HG03432 (cell line): ENCODE measurements at regions not wholly inside any gene's neighbourhood (a gene's known extent, or its start where the extent isn't known, plus 50 kb on each side); places are given as distances from the start of the nearest gene placed in this dataset.

Source experiments
- ATAC-seq: cut with Tn5 transposase; IDR thresholded peaks from one replicate; pipeline ENCODE4 v1.9.1; 2021; ENCODE audit warnings: mild to moderate bottlenecking, moderate library complexity; ENCODE audit not compliant: unreplicated experiment

- no peak for ATAC-seq
These were observed 306.7 kb upstream of the ROBO2 start for GRCh38 chr3:76733073-76733759.

DNA sequence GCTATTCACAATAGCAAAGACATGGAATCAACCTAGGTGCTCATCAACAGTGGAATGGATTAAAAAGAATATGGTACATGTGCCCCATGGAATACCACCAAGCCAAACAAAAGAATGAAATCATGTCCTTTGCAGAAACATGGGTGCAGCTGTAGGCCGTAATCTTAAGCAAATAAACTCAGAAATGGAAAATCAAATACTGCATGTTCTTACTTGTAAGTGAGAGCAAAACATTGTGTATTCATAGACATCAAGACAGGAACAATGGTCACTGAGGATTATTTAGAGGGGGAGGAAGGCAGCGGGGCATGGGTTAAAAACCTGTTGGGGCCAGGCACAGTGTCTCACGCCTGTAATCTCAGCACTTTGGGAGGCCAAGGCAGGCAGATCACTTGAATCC lies 304.7 kb upstream of the ROBO2 start:
- ATAC-seq: no peak

DNA sequence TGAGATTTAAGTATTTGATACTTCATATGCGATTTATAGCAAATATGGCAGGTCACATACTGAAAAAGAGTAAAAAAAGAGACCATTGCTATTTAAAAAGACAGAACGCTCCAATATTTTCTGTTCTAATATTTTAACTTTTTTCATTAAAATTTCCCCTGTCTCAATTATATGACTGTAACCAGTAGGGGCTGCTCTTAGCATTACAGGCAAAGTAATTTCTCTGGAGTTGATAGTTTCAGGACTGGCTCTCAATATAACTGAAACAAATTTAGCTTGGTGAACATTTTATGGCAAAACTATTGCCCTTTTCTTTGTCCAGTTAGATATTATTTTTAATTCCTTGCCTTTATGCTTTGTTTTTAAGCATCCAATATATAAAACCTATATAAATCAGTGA lies 286.3 kb upstream of the ROBO2 start:
- ATAC-seq: no peak

DNA sequence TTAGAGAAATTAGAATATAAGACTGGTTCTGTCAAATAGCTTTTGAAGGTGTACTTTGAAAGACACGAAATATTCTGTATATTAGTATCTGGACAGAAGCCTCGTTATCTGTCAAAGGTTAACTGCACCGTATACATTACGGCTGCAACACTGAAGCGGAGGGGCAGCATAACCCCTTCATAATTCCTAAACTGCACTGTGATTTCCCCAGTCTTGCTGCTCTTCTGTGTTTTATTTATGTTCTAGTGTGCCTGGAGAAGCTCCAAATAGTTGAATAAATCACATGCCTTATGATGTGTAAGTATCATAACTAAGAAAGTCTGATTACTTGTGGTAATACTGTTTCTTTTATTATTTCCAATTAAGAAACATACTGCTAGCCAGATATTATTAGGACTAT lies 285.7 kb upstream of the ROBO2 start:
- no peak for ATAC-seq

GRCh38 chr3:76756577-76756976 lies 283.3 kb upstream of the ROBO2 start:
- ATAC-seq: no peak

DNA sequence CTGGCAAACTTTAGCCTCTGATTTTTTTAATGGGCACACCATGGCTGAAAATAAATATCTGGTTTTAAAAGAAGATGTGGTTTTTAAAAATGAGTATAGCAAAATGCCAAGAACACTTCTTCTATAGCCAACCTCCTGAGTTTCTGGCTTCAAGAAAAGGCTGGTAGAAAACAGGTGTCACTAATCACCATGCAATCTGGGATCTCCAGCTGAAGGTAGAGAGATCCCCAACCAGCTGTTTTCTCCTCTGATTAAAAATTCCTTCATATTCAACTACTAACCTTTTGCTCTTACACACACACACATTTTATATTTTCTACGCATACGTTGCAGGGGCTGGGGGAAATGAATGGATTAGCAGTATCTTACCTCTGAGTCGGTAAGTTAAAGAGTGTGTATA lies 279.6 kb upstream of the ROBO2 start:
- no peak for ATAC-seq

DNA sequence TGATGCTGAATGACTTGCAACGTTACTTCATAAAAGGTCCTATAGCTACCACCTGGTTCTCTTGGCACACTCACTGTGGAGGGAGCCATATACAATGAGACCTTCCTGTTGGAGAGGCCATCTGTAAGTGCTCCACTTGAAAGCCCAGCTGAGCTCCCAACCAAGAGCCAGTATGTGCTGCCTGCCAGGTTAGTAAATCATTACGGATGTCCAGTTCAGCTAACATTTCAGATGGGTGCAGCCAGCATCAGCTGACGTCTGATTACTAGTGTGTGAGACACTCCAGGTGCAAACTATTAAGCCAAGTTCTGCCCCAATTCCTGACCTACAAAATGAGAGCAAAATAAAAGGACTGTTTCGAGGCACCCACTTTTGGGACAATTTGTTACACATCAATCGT lies 274.4 kb upstream of the ROBO2 start:
- ATAC-seq: no peak

DNA sequence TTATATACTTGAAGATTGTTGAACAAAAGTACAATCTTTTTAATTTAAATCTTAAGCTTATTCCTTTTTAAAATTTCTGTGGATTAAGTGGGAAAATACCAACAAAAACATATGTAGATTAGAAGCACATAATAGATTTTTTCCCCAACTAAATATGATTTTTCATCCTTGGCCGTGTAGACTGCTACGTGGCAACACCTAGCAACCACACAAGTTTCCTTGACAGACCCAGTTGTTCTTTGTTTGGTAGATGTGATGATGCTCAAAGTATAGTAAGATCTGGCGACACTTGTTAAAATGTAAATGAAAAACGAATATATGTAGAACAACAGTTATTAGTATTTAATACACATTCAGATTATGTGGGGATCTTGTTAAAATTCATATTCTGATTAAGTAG lies 271.0 kb upstream of the ROBO2 start:
- no peak for ATAC-seq

GRCh38 chr3:76776927-76777326 lies 263.0 kb upstream of the ROBO2 start:
- ATAC-seq: no peak

GRCh38 chr3:76788206-76788605 lies 251.7 kb upstream of the ROBO2 start:
- no peak for ATAC-seq

- ATAC-seq: no peak
These were observed 250.7 kb upstream of the ROBO2 start for GRCh38 chr3:76789237-76789636.

GRCh38 chr3:76811418-76811817 lies 228.5 kb upstream of the ROBO2 start:
- no peak for ATAC-seq

GRCh38 chr3:76812649-76813242 lies 227.2 kb upstream of the ROBO2 start:
- ATAC-seq: no peak

DNA sequence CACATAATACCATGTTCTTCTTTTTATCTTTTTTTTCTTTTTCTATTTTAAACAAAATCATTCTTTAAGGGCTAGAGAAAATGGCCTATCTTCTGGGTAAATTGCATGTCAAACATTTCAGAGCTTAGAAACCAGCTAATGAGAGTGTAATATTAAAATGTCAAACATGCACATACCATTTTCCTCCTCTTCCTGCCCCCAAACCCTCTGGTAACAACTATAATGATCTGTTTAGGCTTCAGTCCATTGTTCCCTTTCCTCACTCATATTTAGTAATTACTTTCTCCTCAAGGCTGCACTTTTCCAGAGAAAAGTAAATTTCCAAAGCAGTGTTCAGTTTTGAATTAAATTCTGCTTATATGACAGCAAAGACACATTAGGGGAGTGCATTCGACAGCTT lies 224.3 kb upstream of the ROBO2 start:
- no peak for ATAC-seq

DNA sequence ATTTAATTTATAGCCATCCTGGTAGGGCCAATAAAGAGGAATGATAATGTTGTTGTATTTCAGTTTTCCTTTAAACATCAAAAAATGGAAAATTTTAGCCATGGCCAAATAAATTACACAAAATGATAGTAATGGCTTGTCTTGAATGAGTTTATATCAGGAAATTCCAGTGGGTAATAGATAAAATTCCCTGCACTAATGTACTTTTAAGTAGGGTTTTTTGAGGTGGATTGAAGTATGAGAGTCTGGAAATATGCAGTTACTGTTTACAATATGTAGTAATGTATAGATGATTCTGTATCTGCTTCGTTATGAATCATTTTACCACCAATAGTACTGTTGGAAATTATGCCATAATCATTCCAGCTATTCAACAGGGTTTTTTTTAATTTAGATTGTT lies 219.4 kb upstream of the ROBO2 start:
- no peak for ATAC-seq

- ATAC-seq: no peak
These were observed 215.2 kb upstream of the ROBO2 start for GRCh38 chr3:76824658-76825240.

GRCh38 chr3:76826861-76827260 lies 213.0 kb upstream of the ROBO2 start:
- ATAC-seq: no peak

- ATAC-seq: no peak
These were observed 212.1 kb upstream of the ROBO2 start for GRCh38 chr3:76827701-76828226.

DNA sequence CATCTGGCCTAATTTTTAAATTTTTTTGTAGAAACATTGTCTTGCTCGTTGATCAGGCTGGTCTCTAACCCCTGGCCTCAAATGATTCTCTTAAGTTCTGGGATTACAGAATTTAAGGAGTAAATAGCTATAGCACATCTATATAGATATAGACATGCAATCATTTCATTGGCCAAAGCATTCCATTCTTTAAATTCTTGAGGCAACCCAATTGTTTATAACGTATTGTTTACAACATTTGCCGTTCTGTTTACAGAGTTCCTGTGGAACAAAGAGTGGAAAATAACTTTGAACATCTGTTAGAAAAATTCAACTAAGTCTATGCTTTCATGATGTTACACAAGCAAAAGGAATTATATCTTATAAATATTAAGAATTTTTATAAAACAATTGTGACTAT lies 205.2 kb upstream of the ROBO2 start:
- ATAC-seq: no peak

DNA sequence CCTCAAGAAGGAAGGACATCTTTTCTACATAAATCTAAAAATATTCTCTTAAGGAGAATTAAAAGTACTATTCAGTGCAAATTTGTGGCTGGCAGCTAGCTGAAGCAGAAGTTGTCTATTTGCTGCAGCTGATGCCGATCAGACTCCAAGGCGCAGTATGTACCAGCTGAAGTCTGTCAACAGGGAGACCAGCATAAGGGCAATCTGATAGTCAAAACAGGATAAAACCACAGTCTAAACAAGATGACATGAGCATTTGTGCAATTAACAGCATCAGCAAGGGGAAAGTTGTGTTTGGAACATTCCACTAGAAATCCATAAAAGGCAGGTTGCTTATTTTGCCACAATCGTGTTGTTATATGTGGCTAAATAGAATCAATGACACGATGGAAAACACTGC lies 198.2 kb upstream of the ROBO2 start:
- ATAC-seq: no peak

GRCh38 chr3:76842216-76842615 lies 197.7 kb upstream of the ROBO2 start:
- no peak for ATAC-seq

GRCh38 chr3:76855451-76855850 lies 184.4 kb upstream of the ROBO2 start:
- ATAC-seq: no peak
